HAP-1 (cell line): ENCODE measurements at regions not wholly inside any gene's neighbourhood (a gene's known extent, or its start where the extent isn't known, plus 50 kb on each side); places are given as distances from the start of the nearest gene placed in this dataset.
"Not testable (repeated sequence)": the region's sequence is repeated elsewhere in the genome, so short reads cannot be mapped to it uniquely, and the experiment has no call there.

ENCODE experiments used
- DNase-seq, 2 experiments: peaks; one replicate each; pipeline ENCODE4 v3.0.0-alpha.2; 2016 to 2020; ENCODE audit warnings: low spot score in 2 of 2
- H3K27me3 ChIP-seq: fragments of 250-450 bp; sonication (Bioruptor Pico); 2 replicates; pipeline ENCODE4 v1.5.1; 2020; ENCODE audit warnings: low read depth, mild to moderate bottlenecking, moderate library complexity
- H3K36me3 ChIP-seq: fragments of 250-450 bp; sonication (Bioruptor Pico); replicated peaks from 2 replicates; pipeline ENCODE4 v1.5.1; 2020; ENCODE audit warnings: mild to moderate bottlenecking
- H3K4me1 ChIP-seq: fragments of 250-450 bp; sonication (Bioruptor Pico); 2 replicates; pipeline ENCODE4 v1.5.1; 2020; ENCODE audit warnings: mild to moderate bottlenecking
- H3K4me3 ChIP-seq: fragments of 250-450 bp; sonication (Bioruptor Pico); 2 replicates; pipeline ENCODE4 v1.5.1; 2020; ENCODE audit warnings: mild to moderate bottlenecking, moderate library complexity
- H3K9me3 ChIP-seq: fragments of 250-450 bp; sonication (Bioruptor Pico); 2 replicates; pipeline ENCODE4 v1.5.1; 2020; ENCODE audit warnings: mild to moderate bottlenecking, moderate library complexity
- in situ Hi-C: fragments of 300-500 bp; cut with MboI; formaldehyde crosslinking; loops from 3 replicates; pipeline ENCODE4 v1.14.3; 2020; ENCODE audit warnings: low sequenced_read_pairs, inconsistent platforms, mixed read lengths

GRCh38 chr6:100229512-100229911, 235.2 kb downstream of the SIM1 start:
- H3K36me3 ChIP-seq: no peaks in the 10 kb centered on the region
- no peaks in the 10 kb centered on the region for H3K27me3 ChIP-seq
- no peak for DNase-seq
- in situ Hi-C loops: no loop called here
- H3K9me3 ChIP-seq: no peaks in the 10 kb centered on the region
- no peak overlapping the region for H3K4me3 ChIP-seq
- H3K4me1 ChIP-seq: peaks cover 15% of the 10 kb centered on the region

- H3K27me3 ChIP-seq: no peaks in the 10 kb centered on the region
- peaks cover 11% of the 10 kb centered on the region for H3K4me1 ChIP-seq
- H3K36me3 ChIP-seq: no peaks in the 10 kb centered on the region
- no peaks in the 10 kb centered on the region for H3K9me3 ChIP-seq
- DNase-seq: peak; percentile 79 to 87
- peak overlapping the region; percentile 20 for H3K4me3 ChIP-seq
- in situ Hi-C loops: no loop called here
Observed at GRCh38 chr6:100228834-100229441, 234.9 kb upstream of the MCHR2 start.

GRCh38 chr6:100228437-100228833, 234.4 kb upstream of the MCHR2 start:
- H3K9me3 ChIP-seq: no peaks in the 10 kb centered on the region
- H3K4me1 ChIP-seq: peaks cover 11% of the 10 kb centered on the region
- peak overlapping the region; percentile 20 for H3K4me3 ChIP-seq
- in situ Hi-C loops: no loop called here
- no peak for DNase-seq
- H3K27me3 ChIP-seq: no peaks in the 10 kb centered on the region
- no peaks in the 10 kb centered on the region for H3K36me3 ChIP-seq

GRCh38 chr6:100226811-100227210, 232.8 kb upstream of the MCHR2 start:
- DNase-seq: no peak
- Histone ChIP-seq H3K4me1 (peaks cover 11% of the 10 kb centered on the region), H3K4me3 (no peak overlapping the region), H3K27me3 (no peaks in the 10 kb centered on the region), H3K9me3 (no peaks in the 10 kb centered on the region), H3K36me3 (no peaks in the 10 kb centered on the region)
- in situ Hi-C loops: no loop called here

GRCh38 chr6:100223952-100224351, 229.9 kb upstream of the MCHR2 start:
- H3K9me3 ChIP-seq, H3K27me3 ChIP-seq, DNase-seq, H3K4me1 ChIP-seq, in situ Hi-C loops, H3K36me3 ChIP-seq, H3K4me3 ChIP-seq: not testable (repeated sequence)

- Histone ChIP-seq H3K27me3 (no peaks in the 10 kb centered on the region; the same call in none of the 2 replicates), H3K4me3 (no peak overlapping the region), H3K9me3 (no peaks in the 10 kb centered on the region), H3K4me1 (no peaks in the 10 kb centered on the region), H3K36me3 (no peaks in the 10 kb centered on the region)
- no peak for DNase-seq
- in situ Hi-C loops: no loop called here
Observed at GRCh38 chr6:100220543-100220942, 226.5 kb upstream of the MCHR2 start.

GRCh38 chr6:100217225-100218012, 223.4 kb upstream of the MCHR2 start:
- H3K9me3 ChIP-seq: no peaks in the 10 kb centered on the region
- H3K36me3 ChIP-seq: no peaks in the 10 kb centered on the region
- no peak for DNase-seq
- H3K27me3 ChIP-seq: no peaks in the 10 kb centered on the region; the same call in none of the 2 replicates
- no peak overlapping the region for H3K4me3 ChIP-seq
- in situ Hi-C loops: no loop called here
- no peaks in the 10 kb centered on the region for H3K4me1 ChIP-seq

- no peak overlapping the region for H3K4me3 ChIP-seq
- no peaks in the 10 kb centered on the region for H3K9me3 ChIP-seq
- in situ Hi-C loops: no loop called here
- no peaks in the 10 kb centered on the region for H3K36me3 ChIP-seq
- DNase-seq: no peak
- H3K4me1 ChIP-seq: no peaks in the 10 kb centered on the region
- no peaks in the 10 kb centered on the region; the same call in none of the 2 replicates for H3K27me3 ChIP-seq
Observed at GRCh38 chr6:100216760-100217159, 222.7 kb upstream of the MCHR2 start.

- in situ Hi-C loops: no loop called here
- no peaks in the 10 kb centered on the region for H3K9me3 ChIP-seq
- no peak for DNase-seq
- H3K4me3 ChIP-seq: no peak overlapping the region
- H3K36me3 ChIP-seq: no peaks in the 10 kb centered on the region
- no peaks in the 10 kb centered on the region for H3K4me1 ChIP-seq
- peaks cover 2% of the 10 kb centered on the region; the same call in 1 of the 2 replicates for H3K27me3 ChIP-seq
Observed at GRCh38 chr6:100212131-100212530, 218.1 kb upstream of the MCHR2 start.

GRCh38 chr6:100210137-100211117, 216.4 kb upstream of the MCHR2 start:
- peaks cover 2% of the 10 kb centered on the region; the same call in 1 of the 2 replicates for H3K27me3 ChIP-seq
- no peak for DNase-seq
- H3K36me3 ChIP-seq: no peaks in the 10 kb centered on the region
- no peak overlapping the region for H3K4me3 ChIP-seq
- in situ Hi-C loops: no loop called here
- H3K4me1 ChIP-seq: no peaks in the 10 kb centered on the region
- no peaks in the 10 kb centered on the region for H3K9me3 ChIP-seq

GRCh38 chr6:100209323-100210136, 215.5 kb upstream of the MCHR2 start:
- H3K36me3 ChIP-seq: no peaks in the 10 kb centered on the region
- no peak for DNase-seq
- in situ Hi-C loops: no loop called here

GRCh38 chr6:100203400-100203799, 209.4 kb upstream of the MCHR2 start:
- in situ Hi-C loops: no loop called here
- no peak for DNase-seq
- H3K9me3 ChIP-seq: no peaks in the 10 kb centered on the region
- no peaks in the 10 kb centered on the region for H3K4me1 ChIP-seq
- H3K36me3 ChIP-seq: no peaks in the 10 kb centered on the region
- no peak overlapping the region for H3K4me3 ChIP-seq
- H3K27me3 ChIP-seq: no peaks in the 10 kb centered on the region

More at GRCh38 chr6:100209323-100210136, 215.5 kb upstream of the MCHR2 start:
- H3K9me3 ChIP-seq: no peaks in the 10 kb centered on the region
- H3K4me1 ChIP-seq: no peaks in the 10 kb centered on the region
- H3K4me3 ChIP-seq: no peak overlapping the region
- H3K27me3 ChIP-seq: peaks cover 2% of the 10 kb centered on the region; the same call in 1 of the 2 replicates
